GM12891 (cell line): ENCODE measurements at regions not wholly inside any gene's neighbourhood (a gene's known extent, or its start where the extent isn't known, plus 50 kb on each side); places are given as distances from the start of the nearest gene placed in this dataset.

Experiments
- POLR2A ChIP-seq: IDR thresholded peaks from 2 replicates; pipeline ENCODE4 v1.6.1; 2011; ENCODE audit warnings: low read depth, low read length, control low read depth
- POLR2AphosphoS5 ChIP-seq: IDR thresholded peaks from 2 replicates; pipeline ENCODE4 v1.6.1; 2011; ENCODE audit warnings: low read depth, low read length, control low read depth

DNA sequence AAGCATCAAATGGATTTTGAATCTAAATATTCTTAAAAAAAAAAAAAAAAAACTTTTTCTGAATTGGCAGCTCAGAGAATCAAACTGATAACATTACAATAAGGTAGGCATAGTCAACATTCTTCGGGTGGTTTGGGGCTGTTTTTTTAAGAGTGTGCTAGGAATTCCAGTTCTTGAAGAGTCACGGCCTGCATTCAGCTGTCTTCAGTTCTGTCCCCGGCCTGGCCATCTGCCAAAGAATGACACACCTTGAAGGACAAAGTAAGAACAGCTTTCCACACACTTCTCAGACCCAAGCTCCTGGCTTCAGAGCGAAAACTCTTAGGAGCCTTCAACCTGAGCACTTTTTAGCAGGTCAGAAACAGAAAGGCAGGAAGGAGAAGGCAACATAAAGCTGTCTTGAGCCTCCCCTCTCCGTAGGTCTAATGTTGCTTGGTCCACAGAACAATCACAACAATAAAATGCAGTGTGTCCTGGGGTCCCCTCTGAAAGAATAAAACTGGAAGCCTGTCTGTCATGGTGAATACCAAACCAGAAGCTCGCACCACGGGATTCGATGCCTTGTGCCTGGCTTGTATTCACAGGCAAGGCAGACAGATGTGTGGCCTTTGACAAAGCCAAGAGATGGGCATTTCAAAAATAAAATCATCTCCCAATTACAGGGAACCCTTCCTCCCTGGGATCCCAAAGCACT lies 524.4 kb upstream of the ZFHX3 start:
- TF ChIP-seq POLR2AphosphoS5: no peak
- TF ChIP-seq POLR2A: no peak
